GM12864 (cell line): ENCODE measurements at regions not wholly inside any gene's neighbourhood (a gene's known extent, or its start where the extent isn't known, plus 50 kb on each side); places are given as distances from the start of the nearest gene placed in this dataset.

ENCODE experiments used
- DNase-seq: peaks from one replicate; pipeline ENCODE4 v3.0.0-alpha.2; 2011; ENCODE audit warnings: low read depth
- H3K4me3 ChIP-seq: 2 replicates; pipeline ENCODE4 v1.5.1; 2011; ENCODE audit warnings: mild to moderate bottlenecking, low read depth, low read length, control low read depth
- TF ChIP-seq, protein P1 (sequence below): IDR thresholded peaks from 2 replicates; pipeline ENCODE4 v1.5.1; 2011; ENCODE audit warnings: low read depth, mild to moderate bottlenecking, moderate library complexity, low read length, control low read depth, inconsistent platforms; ENCODE audit errors: missing control alignments

DNA sequence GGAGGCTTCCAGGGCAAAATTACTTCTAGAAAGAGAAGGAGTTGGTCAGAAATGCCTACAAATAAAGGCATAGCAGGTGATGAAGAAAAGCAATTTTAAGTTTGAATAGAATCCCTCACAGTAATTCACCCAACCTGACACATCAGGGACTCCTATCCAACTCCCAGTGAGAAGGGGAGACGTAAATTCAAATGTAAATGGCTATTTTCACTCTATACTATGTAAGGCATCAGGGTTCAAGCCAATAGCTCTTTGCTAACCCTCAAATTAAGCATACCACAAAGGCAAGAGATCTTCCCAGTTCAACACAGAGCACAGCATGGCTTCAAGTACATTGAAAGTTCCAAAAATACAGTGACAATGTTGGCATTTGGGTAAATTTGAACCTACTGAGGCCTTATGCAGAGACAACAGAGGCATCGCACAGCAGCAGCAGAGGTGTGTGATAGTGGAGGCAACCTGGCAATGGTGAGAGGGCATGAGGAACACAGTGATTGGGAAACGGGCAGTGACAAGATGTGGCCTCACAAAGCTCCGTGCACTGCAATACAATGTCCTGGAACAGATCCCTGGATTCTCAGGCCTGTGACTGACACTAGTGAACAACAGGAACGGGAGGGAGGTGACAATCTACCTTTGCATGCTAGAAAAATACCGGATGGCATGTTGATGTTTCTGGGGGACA is 95.7 kb downstream of the VSTM2A start:
- H3K4me3 ChIP-seq: no peak overlapping the region
- TF ChIP-seq, protein P1, sequence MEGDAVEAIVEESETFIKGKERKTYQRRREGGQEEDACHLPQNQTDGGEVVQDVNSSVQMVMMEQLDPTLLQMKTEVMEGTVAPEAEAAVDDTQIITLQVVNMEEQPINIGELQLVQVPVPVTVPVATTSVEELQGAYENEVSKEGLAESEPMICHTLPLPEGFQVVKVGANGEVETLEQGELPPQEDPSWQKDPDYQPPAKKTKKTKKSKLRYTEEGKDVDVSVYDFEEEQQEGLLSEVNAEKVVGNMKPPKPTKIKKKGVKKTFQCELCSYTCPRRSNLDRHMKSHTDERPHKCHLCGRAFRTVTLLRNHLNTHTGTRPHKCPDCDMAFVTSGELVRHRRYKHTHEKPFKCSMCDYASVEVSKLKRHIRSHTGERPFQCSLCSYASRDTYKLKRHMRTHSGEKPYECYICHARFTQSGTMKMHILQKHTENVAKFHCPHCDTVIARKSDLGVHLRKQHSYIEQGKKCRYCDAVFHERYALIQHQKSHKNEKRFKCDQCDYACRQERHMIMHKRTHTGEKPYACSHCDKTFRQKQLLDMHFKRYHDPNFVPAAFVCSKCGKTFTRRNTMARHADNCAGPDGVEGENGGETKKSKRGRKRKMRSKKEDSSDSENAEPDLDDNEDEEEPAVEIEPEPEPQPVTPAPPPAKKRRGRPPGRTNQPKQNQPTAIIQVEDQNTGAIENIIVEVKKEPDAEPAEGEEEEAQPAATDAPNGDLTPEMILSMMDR: no peak
- DNase-seq: no peak

DNA sequence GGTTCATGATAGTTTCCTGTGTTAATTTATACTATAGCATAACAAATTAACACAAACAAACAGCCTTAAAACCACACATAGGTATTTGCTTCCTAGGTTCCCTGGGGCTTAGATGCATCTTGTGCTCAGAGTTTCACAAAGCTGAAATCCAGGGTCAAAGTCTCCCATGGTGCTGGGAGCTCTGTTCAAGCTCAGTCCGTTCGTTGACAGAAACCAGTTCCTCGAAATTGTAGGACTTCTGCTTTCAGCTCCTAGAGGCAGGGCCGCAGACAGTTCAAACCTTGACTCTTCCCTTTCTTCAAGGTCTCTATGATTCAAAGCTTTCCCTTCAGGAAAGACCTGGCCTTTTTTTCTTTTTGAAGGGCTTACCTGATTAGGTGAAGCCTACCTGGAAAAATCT is 90.5 kb downstream of the VSTM2A start:
- H3K4me3 ChIP-seq: no peak overlapping the region
- DNase-seq: no peak

DNA sequence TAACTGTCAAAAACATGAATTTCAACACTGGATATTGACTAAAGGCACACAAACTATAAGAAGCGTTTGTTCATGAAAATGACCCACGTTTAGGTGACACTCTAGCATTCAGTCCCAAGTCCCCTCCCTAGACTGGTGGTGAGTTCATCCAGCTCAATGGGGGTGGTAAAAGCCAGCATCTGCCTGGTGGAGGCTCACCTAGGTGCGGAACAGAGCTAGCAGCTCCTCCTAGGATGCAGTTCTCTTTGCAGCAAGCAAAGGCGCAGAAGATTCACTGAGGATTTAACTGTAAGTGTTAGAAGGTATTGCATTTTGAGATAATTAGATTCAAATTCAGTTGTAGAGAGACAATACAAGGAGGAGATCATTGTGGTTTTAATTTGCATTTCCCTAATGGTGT is 87.6 kb downstream of the VSTM2A start:
- no peak overlapping the region for H3K4me3 ChIP-seq

More for the DNA sequence above, 90.5 kb downstream of the VSTM2A start:
- TF ChIP-seq, protein P1: no peak

DNA sequence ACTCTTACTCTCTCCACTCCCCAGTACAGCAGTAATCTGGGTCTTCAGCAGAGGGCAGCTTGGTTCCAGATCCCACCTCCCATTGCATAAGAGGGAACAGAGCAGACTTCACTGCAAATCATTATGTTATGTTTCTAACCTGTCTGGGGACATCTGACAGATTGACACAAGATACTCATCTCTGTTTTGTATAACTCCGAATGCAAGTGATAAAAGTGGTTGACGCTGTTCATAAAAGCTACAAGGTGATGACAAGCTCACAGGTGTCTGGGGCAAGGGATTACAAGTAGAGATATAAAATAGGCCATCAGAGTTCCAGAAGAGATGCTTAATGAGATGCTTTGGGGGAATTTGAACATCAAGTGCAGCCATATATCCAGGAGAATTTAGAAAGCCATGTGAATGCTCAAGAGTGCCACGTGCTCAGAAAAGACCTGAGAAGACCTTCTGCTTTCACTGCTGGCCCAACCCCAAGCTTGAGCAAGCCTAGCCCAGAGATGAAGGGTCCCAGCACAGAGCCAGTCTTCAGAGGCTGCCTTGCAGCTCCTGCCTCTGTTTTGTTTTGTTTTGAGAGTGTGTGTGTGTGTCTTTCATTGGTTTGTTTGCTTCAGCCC is 80.6 kb downstream of the VSTM2A start:
- TF ChIP-seq, protein P1: no peak
- DNase-seq: no peak
- H3K4me3 ChIP-seq: no peak overlapping the region

More for the DNA sequence above, 87.6 kb downstream of the VSTM2A start:
- TF ChIP-seq, protein P1: no peak
- DNase-seq: no peak
